Activated CD8-positive, alpha-beta T cell treated with anti-CD3 and anti-CD28 coated beads, Interleukin-2, amount 10 ng/mL, durations not matched to agents 7 days and 5 days (primary cell): ENCODE measurements at regions not wholly inside any gene's neighbourhood (a gene's known extent, or its start where the extent isn't known, plus 50 kb on each side); places are given as distances from the start of the nearest gene placed in this dataset.
"Not testable (repeated sequence)": the region's sequence is repeated elsewhere in the genome, so short reads cannot be mapped to it uniquely, and the experiment has no call there.

Experiments
- ATAC-seq: fragments of 150-1000 bp; cut with Tn5 transposase; one replicate; pipeline ENCODE4 v1.10.0; 2021; ENCODE audit warnings: moderate library complexity
- CTCF ChIA-PET: fragments of 350-600 bp; sonication (Branson Sonifier 250); formaldehyde crosslinking; loops from one replicate; lab custom pipeline; 2021; ENCODE audit warnings: antibody characterized with exemption; lab: Charles Lee
- POLR2A ChIA-PET: fragments of 350-600 bp; sonication (Branson Sonifier 250); formaldehyde crosslinking; loops from one replicate; lab custom pipeline; 2021; ENCODE audit warnings: antibody characterized with exemption; lab: Charles Lee
- DNase-seq: peaks from one replicate; pipeline ENCODE4 v3.0.0-alpha.2; 2020
- H3K27ac Mint-ChIP-seq: one replicate; pipeline ENCODE4 v1.8.0; 2021; ENCODE audit warnings: mild to moderate bottlenecking, mixed read lengths
- H3K27me3 Mint-ChIP-seq: one replicate; pipeline ENCODE4 v1.8.0; 2021; ENCODE audit warnings: low read depth, mixed read lengths
- H3K36me3 Mint-ChIP-seq: one replicate; pipeline ENCODE4 v1.8.0; 2021; ENCODE audit warnings: low read depth, mixed read lengths
- H3K4me1 Mint-ChIP-seq: one replicate; pipeline ENCODE4 v1.8.0; 2021; ENCODE audit warnings: low read depth, mixed read lengths
- H3K4me3 Mint-ChIP-seq: one replicate; pipeline ENCODE4 v1.8.0; 2021; ENCODE audit warnings: mild to moderate bottlenecking, mixed read lengths
- H3K9me3 Mint-ChIP-seq: one replicate; pipeline ENCODE4 v1.8.0; 2022; ENCODE audit warnings: mixed read lengths; ENCODE audit not compliant: insufficient read depth

GRCh38 chr7:56196195-56196594 lies 80.0 kb upstream of the NUPR2 start:
- ATAC-seq, CTCF ChIA-PET, DNase-seq: not testable (repeated sequence)

GRCh38 chr7:56188823-56189346 lies 72.7 kb upstream of the NUPR2 start:
- CTCF ChIA-PET: no interaction called here
- no peak for DNase-seq
- H3K36me3 Mint-ChIP-seq: no peaks in the 10 kb centered on the region
- H3K27me3 Mint-ChIP-seq: no peaks in the 10 kb centered on the region
- POLR2A ChIA-PET: no interaction called here
- H3K9me3 Mint-ChIP-seq: no peaks in the 10 kb centered on the region
- no peak overlapping the region for H3K4me3 Mint-ChIP-seq
- ATAC-seq: no peak
- no peak overlapping the region for H3K27ac Mint-ChIP-seq
- H3K4me1 Mint-ChIP-seq: no peaks in the 10 kb centered on the region

More at GRCh38 chr7:56196195-56196594, 80.0 kb upstream of the NUPR2 start:
- H3K9me3 Mint-ChIP-seq, POLR2A ChIA-PET, H3K27me3 Mint-ChIP-seq, H3K36me3 Mint-ChIP-seq, H3K4me3 Mint-ChIP-seq, H3K27ac Mint-ChIP-seq, H3K4me1 Mint-ChIP-seq: not testable (repeated sequence)

- DNase-seq: no peak
- Mint-ChIP-seq H3K27me3 (no peaks in the 10 kb centered on the region), H3K4me3 (no peak overlapping the region), H3K4me1 (no peaks in the 10 kb centered on the region), H3K27ac (no peak overlapping the region), H3K9me3 (no peaks in the 10 kb centered on the region), H3K36me3 (no peaks in the 10 kb centered on the region)
- CTCF ChIA-PET: no interaction called here
- ATAC-seq: no peak
- POLR2A ChIA-PET: no interaction called here
These were observed 72.2 kb upstream of the NUPR2 start for GRCh38 chr7:56188376-56188775.

GRCh38 chr7:56181010-56181409 lies 64.8 kb upstream of the NUPR2 start:
- ATAC-seq (no peak), DNase-seq (no peak)
- H3K9me3 Mint-ChIP-seq: peaks cover 1% of the 10 kb centered on the region
- H3K27me3 Mint-ChIP-seq: peaks cover 1% of the 10 kb centered on the region
- no peak overlapping the region for H3K27ac Mint-ChIP-seq
- POLR2A ChIA-PET: no interaction called here
- CTCF ChIA-PET: no interaction called here
- no peaks in the 10 kb centered on the region for H3K4me1 Mint-ChIP-seq
- no peak overlapping the region for H3K4me3 Mint-ChIP-seq
- H3K36me3 Mint-ChIP-seq: no peaks in the 10 kb centered on the region

- POLR2A ChIA-PET: no interaction called here
- H3K36me3 Mint-ChIP-seq: no peaks in the 10 kb centered on the region
- H3K4me1 Mint-ChIP-seq: no peaks in the 10 kb centered on the region
- DNase-seq (no peak), ATAC-seq (no peak)
- H3K4me3 Mint-ChIP-seq: no peak overlapping the region
- CTCF ChIA-PET: no interaction called here
- peaks cover 5% of the 10 kb centered on the region for H3K9me3 Mint-ChIP-seq
- no peak overlapping the region for H3K27ac Mint-ChIP-seq
- H3K27me3 Mint-ChIP-seq: peaks cover 5% of the 10 kb centered on the region
These were observed 59.6 kb upstream of the NUPR2 start for GRCh38 chr7:56175771-56176170.

- Mint-ChIP-seq H3K4me3 (no peak overlapping the region), H3K4me1 (no peaks in the 10 kb centered on the region), H3K9me3 (peaks cover 5% of the 10 kb centered on the region), H3K27ac (no peak overlapping the region), H3K27me3 (peaks cover 5% of the 10 kb centered on the region), H3K36me3 (no peaks in the 10 kb centered on the region)
- POLR2A ChIA-PET: no interaction called here
- ATAC-seq (no peak), DNase-seq (no peak)
- CTCF ChIA-PET: no interaction called here
These were observed 58.9 kb upstream of the NUPR2 start for GRCh38 chr7:56174875-56175760.

GRCh38 chr7:56174346-56174874 lies 58.2 kb upstream of the NUPR2 start:
- H3K27me3 Mint-ChIP-seq: peaks cover 5% of the 10 kb centered on the region
- H3K27ac Mint-ChIP-seq: no peak overlapping the region
- ATAC-seq: no peak
- no peak overlapping the region for H3K4me3 Mint-ChIP-seq
- DNase-seq: no peak
- ChIA-PET CTCF (no interaction called here), POLR2A (no interaction called here)
- peaks cover 5% of the 10 kb centered on the region for H3K9me3 Mint-ChIP-seq
- H3K4me1 Mint-ChIP-seq: no peaks in the 10 kb centered on the region
- no peaks in the 10 kb centered on the region for H3K36me3 Mint-ChIP-seq
